ENCODE measurements at regions not wholly inside any gene's neighbourhood (a gene's known extent, or its start where the extent isn't known, plus 50 kb on each side); places are given as distances from the start of the nearest gene placed in this dataset.

DNA sequence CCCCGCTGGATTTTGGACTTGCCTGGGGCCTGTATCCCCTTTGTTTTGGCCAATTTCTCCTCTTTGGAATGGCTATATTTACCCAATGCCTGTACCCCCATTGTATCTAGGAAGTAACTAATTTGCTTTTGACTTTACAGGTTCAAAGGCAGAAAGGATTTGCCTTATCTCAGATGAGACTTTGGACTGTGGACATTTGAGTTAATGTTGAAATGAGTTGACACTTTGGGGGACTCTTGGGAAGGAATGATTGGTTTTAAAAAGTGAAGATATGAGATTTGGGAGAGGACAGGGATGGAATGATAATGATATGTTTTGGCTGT lies 1220.3 kb upstream of the CITED2 start:
- ATAC-seq (ENCODE audit: low FRiP score) (no peak), DNase-seq (ENCODE audit: low spot score) (no peak)
- TF ChIP-seq, protein P1, sequence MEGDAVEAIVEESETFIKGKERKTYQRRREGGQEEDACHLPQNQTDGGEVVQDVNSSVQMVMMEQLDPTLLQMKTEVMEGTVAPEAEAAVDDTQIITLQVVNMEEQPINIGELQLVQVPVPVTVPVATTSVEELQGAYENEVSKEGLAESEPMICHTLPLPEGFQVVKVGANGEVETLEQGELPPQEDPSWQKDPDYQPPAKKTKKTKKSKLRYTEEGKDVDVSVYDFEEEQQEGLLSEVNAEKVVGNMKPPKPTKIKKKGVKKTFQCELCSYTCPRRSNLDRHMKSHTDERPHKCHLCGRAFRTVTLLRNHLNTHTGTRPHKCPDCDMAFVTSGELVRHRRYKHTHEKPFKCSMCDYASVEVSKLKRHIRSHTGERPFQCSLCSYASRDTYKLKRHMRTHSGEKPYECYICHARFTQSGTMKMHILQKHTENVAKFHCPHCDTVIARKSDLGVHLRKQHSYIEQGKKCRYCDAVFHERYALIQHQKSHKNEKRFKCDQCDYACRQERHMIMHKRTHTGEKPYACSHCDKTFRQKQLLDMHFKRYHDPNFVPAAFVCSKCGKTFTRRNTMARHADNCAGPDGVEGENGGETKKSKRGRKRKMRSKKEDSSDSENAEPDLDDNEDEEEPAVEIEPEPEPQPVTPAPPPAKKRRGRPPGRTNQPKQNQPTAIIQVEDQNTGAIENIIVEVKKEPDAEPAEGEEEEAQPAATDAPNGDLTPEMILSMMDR (IDR thresholded peaks at IDR 0.05), result no peak

DNA sequence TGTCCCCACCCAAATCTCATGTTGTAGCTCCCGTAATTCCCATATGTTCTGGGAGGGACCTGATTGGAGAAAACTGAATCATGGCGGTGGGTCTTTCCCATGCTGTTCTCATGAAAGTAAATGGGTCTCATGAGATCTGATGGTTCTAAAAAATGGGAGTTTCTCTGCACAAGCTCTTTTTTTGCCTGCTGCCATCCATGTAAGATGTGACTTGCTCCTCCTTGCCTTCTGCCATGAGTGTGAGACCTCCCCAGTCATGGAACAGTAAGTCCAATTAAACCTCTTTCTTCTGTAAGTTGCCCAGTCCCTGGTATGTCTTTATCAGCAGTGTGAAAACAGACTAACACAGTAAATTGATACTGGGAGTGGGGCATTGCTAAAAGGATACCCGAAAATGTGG lies 1218.4 kb upstream of the CITED2 start:
- no peak for DNase-seq (ENCODE audit: low spot score)
- TF ChIP-seq, protein P1 (IDR thresholded peaks at IDR 0.05), result no peak
- no peak for ATAC-seq (ENCODE audit: low FRiP score)

DNA sequence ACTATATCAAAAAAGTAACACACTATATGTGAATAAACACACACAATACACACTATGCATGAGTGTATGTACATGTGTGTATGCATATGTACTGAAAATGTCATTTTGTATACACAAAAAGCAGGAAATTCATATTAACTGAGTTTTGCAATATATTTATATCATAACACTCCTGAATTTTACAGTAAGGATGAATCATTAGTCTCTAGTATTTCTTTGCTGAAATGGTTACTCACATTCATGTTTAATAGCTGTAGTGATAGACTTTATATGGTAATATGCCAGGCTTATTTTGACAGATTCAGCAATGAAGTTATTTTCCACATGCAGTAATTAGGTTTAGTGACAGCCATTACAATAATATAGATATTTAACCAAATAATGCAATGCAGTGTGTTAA lies 1216.2 kb upstream of the CITED2 start:
- TF ChIP-seq, protein P1 (IDR thresholded peaks at IDR 0.05), result no peak
- ATAC-seq (ENCODE audit: low FRiP score), result no peak
- DNase-seq (ENCODE audit: low spot score), result no peak

DNA sequence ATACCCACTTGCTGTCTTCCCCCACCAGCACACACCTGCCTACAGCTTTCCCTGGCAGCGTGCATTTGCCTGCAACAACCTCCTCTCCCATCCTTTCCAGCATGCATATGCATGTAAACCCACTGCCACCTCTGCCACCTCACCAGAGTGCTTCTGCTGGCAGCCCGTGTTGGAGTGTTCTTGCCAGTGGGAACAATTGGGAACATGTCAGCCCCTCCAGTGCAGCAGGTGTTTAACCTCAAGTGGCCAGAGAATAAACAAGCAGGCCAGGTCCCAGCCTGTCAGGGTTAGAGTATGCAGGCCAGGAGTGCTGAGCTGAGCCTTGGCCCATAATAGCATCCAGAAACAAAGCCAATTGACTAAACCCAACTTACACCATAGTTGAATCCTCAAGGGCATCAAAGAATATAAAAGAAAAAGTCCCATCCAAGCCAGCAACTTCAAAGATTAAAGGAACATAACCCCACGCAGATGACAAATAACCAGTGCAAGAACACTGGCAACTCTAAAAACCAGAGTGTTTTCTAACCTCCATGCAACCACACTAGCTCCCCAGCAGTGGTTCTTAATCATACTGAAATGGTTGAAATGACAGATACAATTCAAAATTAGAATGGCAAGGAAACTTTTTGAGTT lies 1212.1 kb upstream of the CITED2 start:
- DNase-seq (ENCODE audit: low spot score) (no peak), ATAC-seq (ENCODE audit: low FRiP score) (no peak)
- TF ChIP-seq, protein P1 (IDR thresholded peaks at IDR 0.05), result no peak

DNA sequence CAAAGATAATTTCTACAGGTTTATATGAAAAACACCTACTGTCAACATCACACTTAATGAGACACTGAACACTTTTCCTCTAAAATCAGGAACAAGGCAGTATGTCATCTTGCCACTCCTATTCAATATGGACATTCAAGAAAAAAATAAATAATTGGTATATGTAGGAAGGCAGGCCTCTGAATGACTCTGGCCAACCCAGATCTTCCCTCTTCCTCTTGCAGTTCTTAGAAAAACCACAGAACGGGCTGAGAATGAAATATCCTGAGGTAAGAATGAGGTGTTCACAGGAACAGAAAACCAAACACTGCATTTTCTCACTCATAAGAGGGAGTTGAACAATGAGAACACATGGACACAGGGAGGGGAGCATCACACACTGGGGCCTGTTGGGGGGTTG lies 1207.2 kb upstream of the CITED2 start:
- TF ChIP-seq, protein P1 (IDR thresholded peaks at IDR 0.05), result no peak
- DNase-seq (ENCODE audit: low spot score) (no peak), ATAC-seq (ENCODE audit: low FRiP score) (no peak)

DNA sequence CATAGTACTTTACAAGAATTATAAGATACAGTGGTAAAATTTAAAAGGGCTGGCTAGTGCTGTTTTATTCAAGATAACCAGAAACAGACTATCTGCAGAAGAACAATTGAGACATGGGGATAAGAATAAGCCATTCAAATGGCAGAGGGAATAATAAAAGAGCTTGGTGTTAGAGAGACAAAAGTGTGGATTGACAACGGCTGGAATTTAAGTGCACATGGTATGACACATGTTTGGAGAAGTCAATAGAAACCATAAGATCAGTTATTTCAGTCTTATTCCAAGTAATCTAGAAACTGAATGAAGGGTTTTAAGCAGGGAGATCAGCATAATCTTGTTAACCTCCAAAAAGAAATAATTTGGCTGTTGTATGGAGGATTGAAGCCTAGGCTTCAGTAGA lies 1205.5 kb upstream of the CITED2 start:
- DNase-seq (ENCODE audit: low spot score) (no peak), ATAC-seq (ENCODE audit: low FRiP score) (no peak)
- TF ChIP-seq, protein P1 (IDR thresholded peaks at IDR 0.05), result no peak

DNA sequence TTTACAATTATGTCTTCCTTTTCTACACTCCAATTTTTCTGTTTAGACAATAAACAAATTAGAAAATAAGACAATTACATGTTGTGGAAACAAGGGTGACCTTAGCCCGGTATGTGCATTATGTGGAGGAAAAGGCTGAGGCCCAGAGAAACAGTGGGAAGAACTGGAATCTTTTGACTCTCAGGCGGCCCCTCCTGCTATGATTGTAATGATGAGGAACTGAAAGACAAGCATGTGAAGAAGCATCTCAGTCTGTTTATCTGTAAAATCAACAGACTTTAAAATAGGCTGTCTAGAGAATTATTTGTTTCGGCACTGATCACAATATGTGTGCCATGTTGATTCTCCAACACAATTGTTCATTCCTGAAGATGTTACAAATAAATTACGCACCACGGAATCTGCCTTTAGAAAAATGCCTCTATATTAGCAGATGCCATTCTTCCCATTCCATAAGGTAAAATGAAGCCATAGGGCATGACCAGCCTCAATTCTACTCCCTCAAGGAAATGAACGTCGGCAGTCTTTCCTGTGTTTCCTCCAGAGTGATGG lies 1201.6 kb upstream of the CITED2 start:
- DNase-seq (ENCODE audit: low spot score), result no peak
- no peak for ATAC-seq (ENCODE audit: low FRiP score)
- TF ChIP-seq, protein P1 (IDR thresholded peaks at IDR 0.05), result no peak
